Retinal pigment epithelial cell (primary cell): ENCODE measurements at regions not wholly inside any gene's neighbourhood (a gene's known extent, or its start where the extent isn't known, plus 50 kb on each side); places are given as distances from the start of the nearest gene placed in this dataset.
A peak's percentile ranks its signal among the peaks of the same experiment; 100 is the strongest.

Source experiments
- DNase-seq: peaks from one replicate; pipeline ENCODE4 v3.0.0-alpha.2; 2010; ENCODE audit warnings: low read depth
- H3K4me3 ChIP-seq: 2 replicates; pipeline ENCODE4 v1.5.1; 2011; ENCODE audit warnings: mild to moderate bottlenecking, low read length, control low read depth, moderate library complexity
- TF ChIP-seq, protein P1 (sequence below): conservative IDR thresholded peaks from 2 replicates; pipeline ENCODE4 v1.5.1; 2011; ENCODE audit warnings: low read depth, low read length, control low read depth, inconsistent platforms

DNA sequence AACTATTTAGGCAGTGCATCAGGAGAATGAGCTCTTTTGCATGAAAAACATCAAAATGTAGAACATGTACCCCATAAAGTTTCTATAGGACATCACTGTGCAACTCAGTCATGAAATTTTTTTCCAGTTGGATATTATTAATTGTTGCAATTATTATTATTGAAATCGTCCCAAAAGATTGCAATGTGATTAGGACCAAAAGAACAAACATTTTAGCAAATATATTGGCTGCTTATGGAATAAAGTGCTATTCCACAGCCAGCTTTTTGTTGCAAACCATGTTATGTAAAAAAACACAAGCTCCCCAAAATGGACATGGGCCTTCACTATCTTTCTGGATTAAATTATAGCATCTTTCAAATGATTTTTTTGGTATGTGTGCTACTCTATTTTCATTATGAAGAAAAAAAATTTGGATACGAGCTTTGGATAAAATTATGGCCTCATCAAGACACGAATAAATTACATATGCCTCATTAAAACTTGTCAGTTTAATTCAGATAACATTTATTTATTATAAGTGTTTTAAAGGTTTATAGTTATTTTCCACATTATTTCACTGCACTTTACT is 262.7 kb upstream of the TCF21 start:
- DNase-seq, result no peak
- no peak overlapping the region for H3K4me3 ChIP-seq
- TF ChIP-seq, protein P1, sequence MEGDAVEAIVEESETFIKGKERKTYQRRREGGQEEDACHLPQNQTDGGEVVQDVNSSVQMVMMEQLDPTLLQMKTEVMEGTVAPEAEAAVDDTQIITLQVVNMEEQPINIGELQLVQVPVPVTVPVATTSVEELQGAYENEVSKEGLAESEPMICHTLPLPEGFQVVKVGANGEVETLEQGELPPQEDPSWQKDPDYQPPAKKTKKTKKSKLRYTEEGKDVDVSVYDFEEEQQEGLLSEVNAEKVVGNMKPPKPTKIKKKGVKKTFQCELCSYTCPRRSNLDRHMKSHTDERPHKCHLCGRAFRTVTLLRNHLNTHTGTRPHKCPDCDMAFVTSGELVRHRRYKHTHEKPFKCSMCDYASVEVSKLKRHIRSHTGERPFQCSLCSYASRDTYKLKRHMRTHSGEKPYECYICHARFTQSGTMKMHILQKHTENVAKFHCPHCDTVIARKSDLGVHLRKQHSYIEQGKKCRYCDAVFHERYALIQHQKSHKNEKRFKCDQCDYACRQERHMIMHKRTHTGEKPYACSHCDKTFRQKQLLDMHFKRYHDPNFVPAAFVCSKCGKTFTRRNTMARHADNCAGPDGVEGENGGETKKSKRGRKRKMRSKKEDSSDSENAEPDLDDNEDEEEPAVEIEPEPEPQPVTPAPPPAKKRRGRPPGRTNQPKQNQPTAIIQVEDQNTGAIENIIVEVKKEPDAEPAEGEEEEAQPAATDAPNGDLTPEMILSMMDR, result no peak

DNA sequence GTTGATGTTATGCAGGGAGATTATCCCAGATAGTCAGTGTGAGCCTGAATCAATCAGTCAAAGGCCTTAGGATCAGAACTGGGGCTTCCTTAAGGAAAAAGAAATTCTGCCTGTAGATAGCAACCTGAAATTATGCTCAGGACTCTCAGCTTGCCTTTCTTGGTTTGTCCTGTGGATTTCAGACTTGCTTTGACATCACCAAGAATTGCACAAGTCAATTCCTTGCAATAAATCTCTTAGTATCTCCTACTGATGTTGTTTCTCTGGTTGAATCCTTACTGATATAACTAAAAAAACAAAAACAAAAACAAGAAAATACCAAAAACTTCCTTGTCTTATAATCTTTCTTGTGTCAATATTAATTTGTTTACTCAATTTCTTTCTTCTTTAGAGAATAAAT is 258.9 kb upstream of the TCF21 start:
- H3K4me3 ChIP-seq, result no peak overlapping the region
- TF ChIP-seq, protein P1, result no peak

DNA sequence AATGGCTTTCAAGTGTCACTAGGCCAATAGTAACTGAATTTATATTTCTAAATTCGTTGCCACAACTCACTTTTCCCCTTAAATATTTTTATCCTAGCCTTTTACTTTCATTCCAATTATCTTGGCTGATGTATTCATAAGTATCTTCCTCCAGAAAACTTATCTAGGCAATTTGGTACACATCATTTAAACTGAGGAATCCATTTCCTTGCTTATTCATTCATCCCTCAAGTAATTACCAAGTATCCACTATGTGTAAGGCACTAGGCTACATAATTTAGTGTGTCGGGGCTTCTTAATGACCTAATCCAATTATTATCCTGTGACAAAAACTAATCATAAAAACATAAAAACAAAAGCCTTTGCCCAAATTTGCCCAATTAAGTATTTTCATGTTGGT is 258.3 kb upstream of the TCF21 start:
- DNase-seq, result no peak
- H3K4me3 ChIP-seq, result no peak overlapping the region
- TF ChIP-seq, protein P1, result no peak

More for the DNA sequence above, 258.9 kb upstream of the TCF21 start:
- DNase-seq, result no peak

DNA sequence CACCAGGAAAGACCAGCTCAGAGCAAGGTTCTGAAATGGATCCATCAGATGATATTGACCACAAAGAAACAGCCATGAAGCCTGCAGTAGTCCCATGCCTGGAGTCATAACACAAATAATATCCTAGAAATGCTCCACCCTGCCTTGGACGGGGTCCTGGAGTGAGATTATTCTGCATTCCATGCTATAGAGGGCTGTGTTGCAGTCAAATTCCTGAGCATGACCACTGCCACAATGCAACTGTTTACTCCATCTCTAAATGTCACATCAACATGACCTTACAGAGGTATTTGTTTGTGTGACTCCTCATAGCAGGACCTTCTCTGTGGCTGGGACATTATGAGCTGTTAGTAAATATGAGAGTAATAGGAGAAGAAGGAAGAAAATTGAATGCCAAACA is 257.5 kb upstream of the TCF21 start:
- DNase-seq, result peak; percentile 82
- no peak overlapping the region for H3K4me3 ChIP-seq
- TF ChIP-seq, protein P1, result peak; percentile 56

DNA sequence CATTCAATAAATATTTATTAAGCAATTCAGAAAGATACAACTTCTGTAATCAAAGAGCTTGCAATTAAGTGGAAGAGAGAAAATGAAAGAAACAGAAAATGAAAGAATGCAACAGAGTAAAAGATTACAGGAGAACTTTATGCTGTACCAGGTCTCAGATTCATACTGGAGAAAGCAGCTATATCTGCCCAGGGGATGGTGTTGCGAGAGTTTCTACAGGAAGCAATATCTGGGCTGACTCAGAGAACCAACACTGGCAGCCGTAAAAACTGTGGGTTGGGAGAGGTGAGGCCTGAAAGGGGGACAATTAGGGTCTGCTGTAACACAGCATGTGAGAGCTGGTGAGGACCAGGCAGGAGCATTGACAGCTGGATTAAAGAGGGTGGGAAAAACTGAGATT is 256.7 kb upstream of the TCF21 start:
- DNase-seq, result no peak
- TF ChIP-seq, protein P1, result no peak
- H3K4me3 ChIP-seq, result no peak overlapping the region

DNA sequence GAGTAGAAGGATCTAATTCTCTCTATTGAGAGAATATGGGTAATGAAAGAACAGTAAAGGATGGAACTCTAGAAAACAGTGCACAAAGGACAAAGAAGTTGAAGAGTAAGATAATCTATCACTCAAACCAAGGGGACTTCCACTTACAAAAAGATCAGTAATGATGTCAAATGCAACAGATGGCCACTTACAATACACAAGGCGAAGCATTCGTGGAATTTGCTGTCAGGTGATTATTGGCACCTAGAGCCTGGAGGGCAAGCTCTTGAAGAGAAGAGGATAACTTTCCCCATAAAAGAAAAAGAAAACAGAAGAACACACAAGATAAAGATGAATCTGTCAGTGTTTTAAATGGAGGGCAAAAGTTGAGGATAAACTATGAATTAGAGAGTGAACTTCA is 256.0 kb upstream of the TCF21 start:
- no peak overlapping the region for H3K4me3 ChIP-seq
- no peak for DNase-seq
- TF ChIP-seq, protein P1, result no peak

DNA sequence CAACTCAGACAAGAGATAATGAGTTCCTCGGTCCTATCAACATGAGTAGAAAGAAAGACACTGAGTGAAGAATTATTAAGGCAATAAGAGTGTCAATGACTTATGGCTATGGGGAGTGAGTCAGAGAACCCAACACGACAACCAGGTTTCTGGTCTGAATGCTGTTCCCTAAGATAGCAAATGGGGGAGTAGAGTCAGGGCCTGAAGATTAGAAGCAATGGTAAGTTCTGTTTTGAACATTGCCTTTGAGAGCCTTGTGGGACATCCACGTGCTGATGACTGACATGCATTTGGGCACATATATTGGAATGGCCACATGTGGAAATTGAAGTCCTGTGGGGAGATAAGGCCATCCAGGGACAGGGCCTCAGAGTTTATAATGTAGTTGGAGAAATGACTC is 254.4 kb upstream of the TCF21 start:
- DNase-seq, result no peak

More for the DNA sequence above, 254.4 kb upstream of the TCF21 start:
- TF ChIP-seq, protein P1, result no peak
- no peak overlapping the region for H3K4me3 ChIP-seq
